GM12892 (cell line): ENCODE measurements at regions not wholly inside any gene's neighbourhood (a gene's known extent, or its start where the extent isn't known, plus 50 kb on each side); places are given as distances from the start of the nearest gene placed in this dataset.

Source experiments
- POLR2A ChIP-seq: IDR thresholded peaks from 2 replicates; pipeline ENCODE4 v1.6.1; 2011; ENCODE audit warnings: low read depth, low read length, control low read depth
- POLR2AphosphoS5 ChIP-seq: IDR thresholded peaks from 2 replicates; pipeline ENCODE4 v1.6.1; 2011; ENCODE audit warnings: low read depth, low read length, control low read depth
- TAF1 ChIP-seq: IDR thresholded peaks from 2 replicates; pipeline ENCODE4 v1.6.1; 2011; ENCODE audit warnings: low read depth, mild to moderate bottlenecking, control low read depth, low read length, borderline replicate concordance

- TF ChIP-seq POLR2A, result no peak
- TF ChIP-seq TAF1, result no peak
- TF ChIP-seq POLR2AphosphoS5, result no peak
Measured at GRCh38 chr3:24641628-24642027, 147.0 kb upstream of the THRB start.
